KG1 (cell line): ENCODE measurements at regions not wholly inside any gene's neighbourhood (a gene's known extent, or its start where the extent isn't known, plus 50 kb on each side); places are given as distances from the start of the nearest gene placed in this dataset.
A peak's percentile ranks its signal among the peaks of the same experiment; 100 is the strongest.
"Not testable (repeated sequence)": the region's sequence is repeated elsewhere in the genome, so short reads cannot be mapped to it uniquely, and the experiment has no call there.

Experiments
- DNase-seq: peaks from one replicate; lab custom pipeline; 2025; lab: John Stamatoyannopoulos, UW

- no peak for DNase-seq
Measured at GRCh38 chr20:53748176-53748575, 154.5 kb upstream of the ZNF217 start.

- DNase-seq, result no peak
Measured at GRCh38 chr20:53743607-53744260, 150.1 kb upstream of the ZNF217 start.

GRCh38 chr20:53742685-53743081 lies 149.0 kb upstream of the ZNF217 start:
- DNase-seq, result no peak

- no peak for DNase-seq
Measured at GRCh38 chr20:53741726-53742028, 148.0 kb upstream of the ZNF217 start.

GRCh38 chr20:53739799-53740785 lies 146.5 kb upstream of the ZNF217 start:
- no peak for DNase-seq

- peak; percentile 39 for DNase-seq
Measured at GRCh38 chr20:53738945-53739798, 145.5 kb upstream of the ZNF217 start.

- no peak for DNase-seq
Measured at GRCh38 chr20:53738039-53738944, 144.7 kb upstream of the ZNF217 start.

- DNase-seq, result no peak
Measured at GRCh38 chr20:53737396-53738038, 143.9 kb upstream of the ZNF217 start.

- peak; percentile 74 for DNase-seq
Measured at GRCh38 chr20:53736757-53737395, 143.2 kb upstream of the ZNF217 start.

GRCh38 chr20:53736122-53736756 lies 142.6 kb upstream of the ZNF217 start:
- no peak for DNase-seq

GRCh38 chr20:53735536-53736050 lies 142.0 kb upstream of the ZNF217 start:
- DNase-seq, result peak; percentile 49

- DNase-seq, result no peak
Measured at GRCh38 chr20:53734006-53734688, 140.5 kb upstream of the ZNF217 start.

GRCh38 chr20:53731595-53731994 lies 138.0 kb upstream of the ZNF217 start:
- no peak for DNase-seq

- DNase-seq, result no peak
Measured at GRCh38 chr20:53728359-53728758, 134.7 kb upstream of the ZNF217 start.

GRCh38 chr20:53727239-53727638 lies 133.6 kb upstream of the ZNF217 start:
- not testable (repeated sequence) for DNase-seq

GRCh38 chr20:53725575-53725970 lies 131.9 kb upstream of the ZNF217 start:
- DNase-seq, result no peak

GRCh38 chr20:53723621-53724020 lies 130.0 kb upstream of the ZNF217 start:
- no peak for DNase-seq

GRCh38 chr20:53723045-53723444 lies 129.4 kb upstream of the ZNF217 start:
- no peak for DNase-seq

- DNase-seq, result no peak
Measured at GRCh38 chr20:53722515-53723036, 128.9 kb upstream of the ZNF217 start.
